ENCODE measurements at regions not wholly inside any gene's neighbourhood (a gene's known extent, or its start where the extent isn't known, plus 50 kb on each side); places are given as distances from the start of the nearest gene placed in this dataset.

DNA sequence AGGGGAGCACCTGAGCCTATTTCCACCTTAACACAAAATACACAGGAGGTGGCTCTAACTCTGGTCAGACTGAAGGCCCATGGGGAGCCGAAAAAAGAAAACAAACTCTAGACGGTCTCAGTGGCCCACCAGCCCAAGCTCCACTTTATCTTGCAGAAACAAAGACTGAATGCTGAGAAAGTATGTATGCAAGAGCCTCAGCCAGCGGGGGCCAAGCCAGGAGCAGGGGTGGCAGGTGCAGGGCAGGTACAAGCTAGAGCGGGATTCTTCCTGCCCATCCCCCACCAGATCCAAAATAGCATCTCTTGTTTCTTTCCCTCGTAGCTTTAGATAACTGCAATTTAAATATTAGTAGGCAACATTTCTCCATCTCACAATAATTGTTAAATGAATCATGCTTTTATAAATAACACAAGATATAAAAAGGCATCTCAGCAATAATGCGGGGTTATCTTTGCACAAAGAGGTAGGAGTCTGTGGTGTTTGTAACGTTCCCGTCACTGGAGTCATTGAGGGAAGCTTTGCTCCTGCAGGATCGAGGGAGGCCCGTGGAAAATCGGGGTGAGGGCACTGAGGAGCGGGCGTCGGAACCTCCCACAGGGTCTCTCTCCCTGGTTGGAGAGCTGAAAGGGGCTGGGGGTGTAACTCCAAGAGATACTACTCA lies 418.0 kb downstream of the SHANK2 start:
- H3K36me3 ChIP-seq (ENCODE audit: control insufficient read depth in 2 of 2, insufficient read depth in 2 of 2, low read length in 2 of 2) = no peaks in the 10 kb centered on the region
- peaks cover 0 to 2% of the 10 kb centered on the region in 2 donors for H3K27me3 ChIP-seq (ENCODE audit: control insufficient read depth in 1 of 2, insufficient read depth in 2 of 2, low read length in 2 of 2)
- H3K27ac ChIP-seq (ENCODE audit: low read length) = no peak overlapping the region
- H3K9ac ChIP-seq (ENCODE audit: low read length in 2 of 2) = no peak overlapping the region
- H3K4me1 ChIP-seq (ENCODE audit: control insufficient read depth, insufficient read depth, low read length) = no peaks in the 10 kb centered on the region
- peaks cover 0 to 3% of the 10 kb centered on the region in 2 donors for H3K9me3 ChIP-seq (ENCODE audit: control insufficient read depth in 2 of 2, low read length in 2 of 2)
- no peak overlapping the region for H3K4me3 ChIP-seq (ENCODE audit: low read length in 2 of 2)

DNA sequence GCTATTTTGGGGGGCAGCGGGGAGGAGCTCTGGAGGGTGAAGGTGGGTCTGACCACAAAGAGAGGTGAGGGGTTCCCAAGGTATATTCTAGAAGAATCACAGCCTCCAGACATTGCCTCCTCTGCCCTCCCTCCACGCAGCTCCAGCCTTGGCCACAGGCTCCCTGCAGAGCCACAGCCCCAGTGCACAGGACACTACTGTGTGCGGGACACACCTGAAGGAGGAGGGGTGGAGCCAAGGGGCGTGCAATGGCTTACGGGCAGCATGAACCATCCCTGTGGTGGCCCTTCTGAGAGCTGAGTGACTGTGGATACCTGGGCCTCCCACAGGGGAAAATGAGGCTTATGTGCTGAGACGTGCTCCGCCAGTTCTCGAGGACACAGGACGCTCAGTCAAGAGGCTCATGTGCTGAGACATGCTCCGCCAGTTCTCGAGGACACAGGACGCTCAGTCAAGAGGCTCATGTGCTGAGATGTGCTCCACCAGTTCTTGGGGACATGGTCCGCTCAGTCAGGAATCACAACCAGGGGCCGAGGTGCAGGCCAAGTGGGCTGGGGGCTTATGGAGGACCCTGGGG lies 417.3 kb downstream of the SHANK2 start:
- Histone ChIP-seq H3K9ac (ENCODE audit: low read length in 2 of 2) (no peak overlapping the region), H3K27ac (ENCODE audit: low read length) (no peak overlapping the region), H3K4me1 (ENCODE audit: control insufficient read depth, insufficient read depth, low read length) (no peaks in the 10 kb centered on the region), H3K36me3 (ENCODE audit: control insufficient read depth in 2 of 2, insufficient read depth in 2 of 2, low read length in 2 of 2) (no peaks in the 10 kb centered on the region), H3K27me3 (ENCODE audit: control insufficient read depth in 1 of 2, insufficient read depth in 2 of 2, low read length in 2 of 2) (peaks cover 0 to 2% of the 10 kb centered on the region in 2 donors), H3K9me3 (ENCODE audit: control insufficient read depth in 2 of 2, low read length in 2 of 2) (peaks cover 0 to 3% of the 10 kb centered on the region in 2 donors), H3K4me3 (ENCODE audit: low read length in 2 of 2) (no peak overlapping the region)

DNA sequence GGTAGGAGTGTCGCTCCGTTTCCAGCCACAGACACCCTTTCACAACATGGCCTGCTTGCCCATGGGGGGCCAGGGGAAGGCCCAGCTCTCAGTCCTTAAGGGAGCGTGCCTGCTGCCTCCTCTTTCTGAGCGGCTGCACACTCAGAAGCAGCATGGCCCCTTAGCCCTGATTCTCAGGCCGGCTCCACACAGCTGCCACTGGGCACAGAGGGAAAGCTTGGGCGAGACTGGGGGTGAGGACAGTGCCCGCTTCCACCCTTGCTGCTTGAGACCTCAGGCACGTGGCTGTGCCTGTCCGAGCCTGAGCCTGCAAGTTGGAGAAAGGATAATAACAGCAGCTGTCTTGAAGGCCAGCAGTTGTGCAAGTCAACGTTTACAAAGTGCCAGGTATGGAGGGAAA lies 416.3 kb downstream of the SHANK2 start:
- Histone ChIP-seq H3K4me3 (ENCODE audit: low read length in 2 of 2) (no peak overlapping the region), H3K9me3 (ENCODE audit: control insufficient read depth in 2 of 2, low read length in 2 of 2) (peaks cover 0 to 3% of the 10 kb centered on the region in 2 donors), H3K27me3 (ENCODE audit: control insufficient read depth in 1 of 2, insufficient read depth in 2 of 2, low read length in 2 of 2) (peaks cover 0 to 2% of the 10 kb centered on the region in 2 donors), H3K9ac (ENCODE audit: low read length in 2 of 2) (no peak overlapping the region), H3K36me3 (ENCODE audit: control insufficient read depth in 2 of 2, insufficient read depth in 2 of 2, low read length in 2 of 2) (no peaks in the 10 kb centered on the region), H3K27ac (ENCODE audit: low read length) (no peak overlapping the region), H3K4me1 (ENCODE audit: control insufficient read depth, insufficient read depth, low read length) (no peaks in the 10 kb centered on the region)

DNA sequence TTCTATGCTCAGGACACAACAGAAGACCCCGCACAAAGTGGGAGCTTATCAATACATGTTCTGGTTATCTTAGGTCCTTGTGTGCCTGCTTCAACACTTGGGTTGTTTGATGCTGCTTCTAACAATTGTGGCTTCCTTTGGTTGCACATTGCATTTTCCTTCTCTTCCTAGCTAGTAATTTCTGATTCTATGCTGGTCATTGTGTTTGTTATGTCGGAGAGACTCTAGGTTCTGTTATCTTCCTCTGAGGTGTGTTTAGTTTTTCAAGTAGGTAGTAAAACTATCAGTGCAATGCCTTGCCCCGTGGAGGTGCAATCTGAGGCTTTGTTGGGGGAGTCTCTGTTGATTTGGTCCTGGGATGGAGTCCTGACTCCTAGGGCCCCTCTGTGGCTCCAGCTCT lies 414.2 kb downstream of the SHANK2 start:
- H3K27ac ChIP-seq (ENCODE audit: low read length) = no peak overlapping the region
- H3K4me1 ChIP-seq (ENCODE audit: control insufficient read depth, insufficient read depth, low read length) = no peaks in the 10 kb centered on the region
- no peak overlapping the region for H3K9ac ChIP-seq (ENCODE audit: low read length in 2 of 2)
- H3K36me3 ChIP-seq (ENCODE audit: control insufficient read depth in 2 of 2, insufficient read depth in 2 of 2, low read length in 2 of 2) = no peaks in the 10 kb centered on the region
- H3K27me3 ChIP-seq (ENCODE audit: control insufficient read depth in 1 of 2, insufficient read depth in 2 of 2, low read length in 2 of 2) = peaks cover 0 to 2% of the 10 kb centered on the region in 2 donors
- peaks cover 0 to 3% of the 10 kb centered on the region in 2 donors for H3K9me3 ChIP-seq (ENCODE audit: control insufficient read depth in 2 of 2, low read length in 2 of 2)
- H3K4me3 ChIP-seq (ENCODE audit: low read length in 2 of 2) = no peak overlapping the region

DNA sequence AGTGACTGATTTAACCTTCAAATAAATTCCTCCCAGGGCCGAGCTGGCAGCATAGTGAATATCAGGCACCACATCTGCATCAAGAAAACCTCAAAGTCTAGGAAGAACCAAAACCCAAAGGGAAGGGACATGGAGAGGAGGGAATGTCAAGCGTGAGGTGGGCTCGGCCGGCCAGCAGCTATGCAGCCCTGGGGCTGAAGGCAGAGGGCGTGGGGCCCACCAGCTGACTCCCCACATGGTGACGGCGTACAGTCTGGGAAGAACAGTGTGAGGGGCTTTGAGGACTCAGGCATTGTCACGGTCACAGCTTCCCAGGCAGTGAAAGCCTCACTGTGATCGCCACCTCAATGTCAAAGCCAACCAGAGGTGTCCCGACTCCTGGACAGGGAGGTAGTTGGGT lies 412.5 kb downstream of the SHANK2 start:
- Histone ChIP-seq H3K9me3 (ENCODE audit: control insufficient read depth in 2 of 2, low read length in 2 of 2) (peaks cover 0 to 3% of the 10 kb centered on the region in 2 donors), H3K4me3 (ENCODE audit: low read length in 2 of 2) (no peak overlapping the region), H3K27ac (ENCODE audit: low read length) (no peak overlapping the region), H3K27me3 (ENCODE audit: control insufficient read depth in 1 of 2, insufficient read depth in 2 of 2, low read length in 2 of 2) (peaks cover 0 to 2% of the 10 kb centered on the region in 2 donors), H3K36me3 (ENCODE audit: control insufficient read depth in 2 of 2, insufficient read depth in 2 of 2, low read length in 2 of 2) (no peaks in the 10 kb centered on the region), H3K9ac (ENCODE audit: low read length in 2 of 2) (no peak overlapping the region), H3K4me1 (ENCODE audit: control insufficient read depth, insufficient read depth, low read length) (no peaks in the 10 kb centered on the region)

DNA sequence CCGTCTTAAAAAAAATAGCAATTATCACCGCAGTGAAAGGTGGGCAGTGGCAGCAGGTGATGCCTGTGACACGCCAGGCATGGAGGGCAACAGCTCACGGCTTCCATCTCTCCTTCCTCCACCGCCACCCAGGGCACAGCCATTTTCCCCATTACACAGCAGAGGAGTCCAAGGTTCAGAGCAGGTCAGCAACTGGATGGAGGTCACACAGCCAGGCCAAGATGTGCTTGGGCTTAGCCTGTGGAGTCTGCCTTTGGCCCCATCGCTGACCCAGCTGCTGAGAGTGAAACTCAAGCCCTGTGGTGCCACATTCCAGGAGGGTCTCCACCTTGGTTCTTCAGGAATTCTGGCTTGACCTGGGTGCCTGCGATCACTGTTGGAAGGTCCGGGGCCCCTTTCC lies 411.1 kb downstream of the SHANK2 start:
- Histone ChIP-seq H3K9me3 (ENCODE audit: control insufficient read depth in 2 of 2, low read length in 2 of 2) (peaks cover 0 to 3% of the 10 kb centered on the region in 2 donors), H3K36me3 (ENCODE audit: control insufficient read depth in 2 of 2, insufficient read depth in 2 of 2, low read length in 2 of 2) (no peaks in the 10 kb centered on the region), H3K27ac (ENCODE audit: low read length) (no peak overlapping the region), H3K27me3 (ENCODE audit: control insufficient read depth in 1 of 2, insufficient read depth in 2 of 2, low read length in 2 of 2) (peaks cover 0 to 2% of the 10 kb centered on the region in 2 donors), H3K4me3 (ENCODE audit: low read length in 2 of 2) (no peak overlapping the region), H3K9ac (ENCODE audit: low read length in 2 of 2) (no peak overlapping the region), H3K4me1 (ENCODE audit: control insufficient read depth, insufficient read depth, low read length) (no peaks in the 10 kb centered on the region)

DNA sequence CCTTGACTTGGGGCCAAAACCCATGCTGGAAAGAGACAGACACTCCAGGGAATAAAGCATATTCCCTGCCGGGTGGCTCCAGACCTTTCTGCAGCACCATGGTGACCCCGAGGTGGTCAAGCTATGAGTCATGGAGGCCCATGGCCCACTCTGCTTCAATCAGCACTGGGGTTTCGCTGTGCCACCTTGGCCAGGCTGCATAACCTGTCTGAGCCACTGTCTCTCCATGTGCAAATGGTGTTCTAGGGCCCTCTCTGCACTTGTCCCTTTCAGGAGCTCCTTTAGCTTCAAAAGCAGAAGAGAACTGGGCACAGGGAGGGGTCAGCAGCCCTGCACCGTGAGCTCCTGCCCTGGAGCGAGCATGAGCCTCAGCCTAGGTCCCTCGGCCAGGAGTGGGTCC lies 410.1 kb downstream of the SHANK2 start:
- no peak overlapping the region for H3K9ac ChIP-seq (ENCODE audit: low read length in 2 of 2)
- H3K27ac ChIP-seq (ENCODE audit: low read length) = no peak overlapping the region
- H3K9me3 ChIP-seq (ENCODE audit: control insufficient read depth in 2 of 2, low read length in 2 of 2) = peaks cover 0 to 3% of the 10 kb centered on the region in 2 donors
- no peaks in the 10 kb centered on the region for H3K36me3 ChIP-seq (ENCODE audit: control insufficient read depth in 2 of 2, insufficient read depth in 2 of 2, low read length in 2 of 2)
- peaks cover 0 to 2% of the 10 kb centered on the region in 2 donors for H3K27me3 ChIP-seq (ENCODE audit: control insufficient read depth in 1 of 2, insufficient read depth in 2 of 2, low read length in 2 of 2)
- H3K4me1 ChIP-seq (ENCODE audit: control insufficient read depth, insufficient read depth, low read length) = no peaks in the 10 kb centered on the region
- H3K4me3 ChIP-seq (ENCODE audit: low read length in 2 of 2) = no peak overlapping the region

DNA sequence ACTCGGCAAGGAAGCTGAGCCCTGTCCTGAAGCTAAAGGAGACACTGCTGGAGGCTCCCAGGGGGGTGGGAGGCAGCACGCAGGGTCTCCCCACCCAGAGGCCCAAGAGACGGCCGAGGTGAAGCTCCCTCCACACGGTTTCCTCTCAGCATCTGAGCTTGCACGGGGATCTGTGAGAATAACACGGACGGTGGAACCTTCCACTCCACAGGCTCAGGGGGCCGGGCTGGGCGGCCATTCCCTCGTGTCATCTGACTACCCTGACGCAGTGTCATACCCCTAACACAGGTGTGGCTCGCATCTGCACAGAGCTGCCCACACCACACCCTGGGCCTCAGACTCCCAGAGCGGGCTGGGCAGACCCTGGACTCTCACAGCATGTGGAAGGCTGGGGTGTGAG lies 409.7 kb downstream of the SHANK2 start:
- no peak overlapping the region for H3K9ac ChIP-seq (ENCODE audit: low read length in 2 of 2)
- H3K4me3 ChIP-seq (ENCODE audit: low read length in 2 of 2) = no peak overlapping the region
- H3K27me3 ChIP-seq (ENCODE audit: control insufficient read depth in 1 of 2, insufficient read depth in 2 of 2, low read length in 2 of 2) = peaks cover 0 to 2% of the 10 kb centered on the region in 2 donors
- H3K4me1 ChIP-seq (ENCODE audit: control insufficient read depth, insufficient read depth, low read length) = no peaks in the 10 kb centered on the region
- peaks cover 0 to 3% of the 10 kb centered on the region in 2 donors for H3K9me3 ChIP-seq (ENCODE audit: control insufficient read depth in 2 of 2, low read length in 2 of 2)
- H3K36me3 ChIP-seq (ENCODE audit: control insufficient read depth in 2 of 2, insufficient read depth in 2 of 2, low read length in 2 of 2) = no peaks in the 10 kb centered on the region
- H3K27ac ChIP-seq (ENCODE audit: low read length) = no peak overlapping the region

DNA sequence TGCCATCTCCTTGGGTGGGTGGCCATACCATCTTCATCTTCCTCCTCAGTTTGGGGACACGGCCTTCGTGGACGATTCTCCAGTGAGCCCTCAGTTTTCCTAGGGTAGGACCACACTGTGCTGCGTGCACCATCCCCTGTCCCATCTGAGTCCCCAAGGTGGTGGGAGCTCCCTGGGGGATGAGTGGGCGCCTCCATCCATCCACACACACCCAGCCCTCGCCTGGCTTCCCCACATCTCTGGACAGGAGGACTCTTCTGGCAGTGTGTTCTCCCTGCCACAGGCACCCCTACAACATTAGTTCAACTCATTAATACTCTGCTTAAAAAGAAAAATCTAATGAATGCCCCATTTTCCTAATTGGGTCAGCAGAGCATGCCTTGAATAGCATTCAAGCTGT lies 408.5 kb downstream of the SHANK2 start:
- Histone ChIP-seq H3K36me3 (ENCODE audit: control insufficient read depth in 2 of 2, insufficient read depth in 2 of 2, low read length in 2 of 2) (no peaks in the 10 kb centered on the region), H3K4me1 (ENCODE audit: control insufficient read depth, insufficient read depth, low read length) (no peaks in the 10 kb centered on the region), H3K27ac (ENCODE audit: low read length) (no peak overlapping the region), H3K4me3 (ENCODE audit: low read length in 2 of 2) (no peak overlapping the region), H3K27me3 (ENCODE audit: control insufficient read depth in 1 of 2, insufficient read depth in 2 of 2, low read length in 2 of 2) (peaks cover 0 to 2% of the 10 kb centered on the region in 2 donors), H3K9me3 (ENCODE audit: control insufficient read depth in 2 of 2, low read length in 2 of 2) (no peaks in the 10 kb centered on the region), H3K9ac (ENCODE audit: low read length in 2 of 2) (no peak overlapping the region)

DNA sequence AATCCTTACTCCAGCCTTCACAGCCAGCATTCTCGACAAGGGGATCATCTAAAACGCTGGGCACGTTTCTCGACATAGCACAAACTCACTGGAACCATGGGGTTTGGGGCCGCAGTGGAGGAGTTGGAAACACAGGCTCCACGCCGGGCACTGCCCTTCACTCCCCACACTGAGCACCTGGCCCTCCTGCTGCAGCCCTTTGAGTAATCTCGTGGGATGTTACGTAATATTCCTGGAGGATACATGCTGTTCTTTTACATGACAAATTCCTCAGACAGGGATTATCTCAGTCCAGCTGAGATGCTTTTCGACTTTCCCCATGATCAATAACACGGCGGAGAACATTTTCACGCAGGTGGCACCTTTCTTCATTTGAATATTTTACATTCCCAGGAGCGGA lies 408.0 kb downstream of the SHANK2 start:
- H3K27me3 ChIP-seq (ENCODE audit: control insufficient read depth in 1 of 2, insufficient read depth in 2 of 2, low read length in 2 of 2) = peaks cover 0 to 2% of the 10 kb centered on the region in 2 donors
- no peak overlapping the region for H3K27ac ChIP-seq (ENCODE audit: low read length)
- no peaks in the 10 kb centered on the region for H3K4me1 ChIP-seq (ENCODE audit: control insufficient read depth, insufficient read depth, low read length)

DNA sequence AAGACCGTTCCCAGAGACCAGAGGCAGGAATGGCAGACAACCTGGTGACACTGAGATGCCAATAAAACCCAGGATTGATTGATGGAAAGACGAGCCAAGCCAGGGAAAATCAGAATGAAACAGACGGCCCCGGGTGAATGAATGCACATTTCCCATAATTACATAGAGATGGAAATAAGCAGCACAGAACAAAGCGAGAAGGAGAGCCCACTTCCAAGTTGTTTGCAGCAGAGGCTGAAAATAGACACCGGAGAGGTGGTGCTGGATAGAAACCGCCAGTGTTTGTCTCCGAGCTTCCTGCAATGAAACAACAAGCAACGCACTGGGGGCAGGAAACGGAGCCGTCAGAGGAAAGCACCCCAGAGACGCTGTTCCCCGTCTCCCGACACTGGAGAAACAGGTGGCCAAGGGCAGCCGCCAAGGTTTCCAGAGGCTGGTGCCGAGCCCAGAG lies 406.8 kb downstream of the SHANK2 start:
- H3K27me3 ChIP-seq (ENCODE audit: control insufficient read depth in 1 of 2, insufficient read depth in 2 of 2, low read length in 2 of 2) = peaks cover 0 to 2% of the 10 kb centered on the region in 2 donors
- H3K9me3 ChIP-seq (ENCODE audit: control insufficient read depth in 2 of 2, low read length in 2 of 2) = peaks cover 0 to 4% of the 10 kb centered on the region in 2 donors
- H3K9ac ChIP-seq (ENCODE audit: low read length in 2 of 2) = no peak overlapping the region
- H3K4me1 ChIP-seq (ENCODE audit: control insufficient read depth, insufficient read depth, low read length) = no peaks in the 10 kb centered on the region
- H3K27ac ChIP-seq (ENCODE audit: low read length) = no peak overlapping the region
- H3K4me3 ChIP-seq (ENCODE audit: low read length in 2 of 2) = no peak overlapping the region
- no peaks in the 10 kb centered on the region for H3K36me3 ChIP-seq (ENCODE audit: control insufficient read depth in 2 of 2, insufficient read depth in 2 of 2, low read length in 2 of 2)

More for the DNA sequence above, 408.0 kb downstream of the SHANK2 start:
- H3K9ac ChIP-seq (ENCODE audit: low read length in 2 of 2) = no peak overlapping the region
- H3K36me3 ChIP-seq (ENCODE audit: control insufficient read depth in 2 of 2, insufficient read depth in 2 of 2, low read length in 2 of 2) = no peaks in the 10 kb centered on the region
- H3K4me3 ChIP-seq (ENCODE audit: low read length in 2 of 2) = no peak overlapping the region
- H3K9me3 ChIP-seq (ENCODE audit: control insufficient read depth in 2 of 2, low read length in 2 of 2) = no peaks in the 10 kb centered on the region
